GM12873 (cell line): ENCODE measurements at regions not wholly inside any gene's neighbourhood (a gene's known extent, or its start where the extent isn't known, plus 50 kb on each side); places are given as distances from the start of the nearest gene placed in this dataset.

Source experiments
- CTCF ChIP-seq: IDR thresholded peaks from 2 replicates; pipeline ENCODE4 v1.5.1; 2012; ENCODE audit warnings: low read depth, mild to moderate bottlenecking, moderate library complexity, low read length, control low read depth; ENCODE audit not compliant: insufficient read depth; ENCODE audit errors: missing control alignments

- TF ChIP-seq CTCF: no peak
Measured at GRCh38 chr2:39875914-39876267, 96.8 kb upstream of the THUMPD2 start.

- TF ChIP-seq CTCF: no peak
Measured at GRCh38 chr2:39875182-39875913, 96.3 kb upstream of the THUMPD2 start.

GRCh38 chr2:39874236-39874635 is 95.2 kb upstream of the THUMPD2 start:
- TF ChIP-seq CTCF: no peak

- no peak for TF ChIP-seq CTCF
Measured at GRCh38 chr2:39873586-39873985, 94.5 kb upstream of the THUMPD2 start.

GRCh38 chr2:39872748-39873147 is 93.7 kb upstream of the THUMPD2 start:
- no peak for TF ChIP-seq CTCF

GRCh38 chr2:39871291-39871761 is 92.3 kb upstream of the THUMPD2 start:
- TF ChIP-seq CTCF: no peak

GRCh38 chr2:39870871-39871270 is 91.8 kb upstream of the THUMPD2 start:
- TF ChIP-seq CTCF: no peak

GRCh38 chr2:39867268-39867667 is 88.2 kb upstream of the THUMPD2 start:
- no peak for TF ChIP-seq CTCF
